ENCODE measurements at regions not wholly inside any gene's neighbourhood (a gene's known extent, or its start where the extent isn't known, plus 50 kb on each side); places are given as distances from the start of the nearest gene placed in this dataset.

DNA sequence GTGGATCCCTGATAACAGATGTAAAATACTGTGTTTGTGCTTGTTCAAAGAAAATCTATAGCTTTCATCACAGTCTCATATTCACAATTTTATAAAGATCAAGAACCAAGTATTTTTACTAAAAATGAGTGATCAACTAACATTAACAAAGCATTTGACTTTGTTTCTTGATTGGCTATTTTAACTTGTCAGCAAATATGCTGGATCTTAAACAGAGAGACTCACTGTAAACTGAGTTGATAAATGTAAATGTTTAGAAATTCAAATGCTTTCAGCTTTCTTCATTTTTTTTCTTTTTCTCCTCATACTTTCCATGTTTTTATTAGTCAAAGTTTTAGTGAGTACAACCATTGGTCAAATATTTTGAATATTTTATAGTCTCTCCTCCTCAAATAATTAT, 923.0 kb upstream of the NR2F2 start:
- Histone ChIP-seq H3K9me3 (no peaks in the 10 kb centered on the region), H3K27ac (no peak overlapping the region), H3K4me1 (no peaks in the 10 kb centered on the region), H3K4me3 (no peak overlapping the region), H3K36me3 (no peaks in the 10 kb centered on the region), H3K27me3 (no peaks in the 10 kb centered on the region)
- TF ChIP-seq CTCF (IDR thresholded peaks at IDR 0.05), result no peak
- TF ChIP-seq POLR2A (IDR thresholded peaks at IDR 0.05), result no peak
- intact Hi-C loops (cut with DNase I; ENCODE audit: low total_unique reads), result no loop called here
- DNase-seq, result no peak

GRCh38 chr15:95409211-95409610, 921.3 kb upstream of the NR2F2 start:
- TF ChIP-seq POLR2A (IDR thresholded peaks at IDR 0.05) (no peak), CTCF (IDR thresholded peaks at IDR 0.05) (no peak)
- H3K4me1 ChIP-seq, result no peaks in the 10 kb centered on the region
- no peaks in the 10 kb centered on the region for H3K36me3 ChIP-seq
- H3K27ac ChIP-seq, result no peak overlapping the region
- H3K27me3 ChIP-seq, result no peaks in the 10 kb centered on the region
- intact Hi-C loops (cut with DNase I; ENCODE audit: low total_unique reads), result no loop called here
- H3K9me3 ChIP-seq, result no peaks in the 10 kb centered on the region
- no peak for DNase-seq
- no peak overlapping the region for H3K4me3 ChIP-seq

DNA sequence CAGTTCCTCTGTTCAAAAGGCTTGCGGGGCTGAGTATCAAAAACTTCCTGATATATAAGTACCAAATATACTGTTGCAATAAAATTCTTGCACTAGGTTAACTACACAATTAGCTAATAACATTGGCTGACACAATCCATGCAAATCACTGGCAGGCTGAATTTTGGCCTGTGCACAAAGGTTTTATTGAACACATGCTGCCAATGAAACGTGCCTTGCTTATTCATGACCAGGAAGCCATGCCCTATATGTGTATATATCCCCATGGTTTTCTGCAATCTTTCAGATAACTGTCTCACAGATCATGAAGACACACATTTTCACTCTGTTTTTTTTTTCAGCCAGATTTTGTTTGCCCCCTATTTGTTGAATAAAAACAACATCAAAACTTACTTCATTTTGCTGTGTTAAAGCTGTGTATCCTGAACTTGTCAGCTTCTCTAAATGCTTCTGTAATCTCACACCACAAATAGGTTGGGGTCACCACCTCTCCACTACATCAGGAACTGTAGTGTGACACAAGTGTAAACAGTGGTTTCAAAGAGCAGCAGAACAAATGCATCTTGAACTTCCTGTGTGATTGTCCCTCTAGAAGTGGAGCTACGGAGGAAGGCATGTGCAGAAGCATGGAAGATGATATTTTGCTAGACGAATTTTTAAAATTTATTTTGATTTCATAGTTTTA, 920.7 kb upstream of the NR2F2 start:
- Histone ChIP-seq H3K27ac (no peak overlapping the region), H3K4me3 (no peak overlapping the region), H3K27me3 (no peaks in the 10 kb centered on the region), H3K36me3 (no peaks in the 10 kb centered on the region), H3K9me3 (no peaks in the 10 kb centered on the region), H3K4me1 (no peaks in the 10 kb centered on the region)
- intact Hi-C loops (cut with DNase I; ENCODE audit: low total_unique reads), result no loop called here
- DNase-seq, result no peak
- TF ChIP-seq CTCF (IDR thresholded peaks at IDR 0.05) (no peak), POLR2A (IDR thresholded peaks at IDR 0.05) (no peak)

DNA sequence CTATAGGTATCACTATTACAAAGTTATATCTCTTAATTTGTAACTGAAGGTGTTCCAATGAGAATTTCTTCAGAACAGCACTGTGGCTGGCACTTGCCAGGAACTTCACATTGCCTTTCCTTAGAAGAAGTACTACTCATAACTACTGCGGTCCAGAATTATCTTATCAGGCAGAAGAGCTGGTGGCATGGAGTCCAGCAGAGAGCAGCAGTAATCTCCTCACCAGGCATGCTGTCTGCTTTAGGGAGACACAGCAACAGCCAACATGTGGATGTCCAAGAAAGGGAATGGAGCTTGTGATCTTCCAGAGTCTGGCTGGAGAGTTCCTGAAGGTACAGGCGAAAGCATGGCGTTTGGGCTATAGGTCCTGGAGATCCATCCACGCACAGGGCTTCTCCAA, 919.7 kb upstream of the NR2F2 start:
- Histone ChIP-seq H3K9me3 (no peaks in the 10 kb centered on the region), H3K4me3 (no peak overlapping the region), H3K27ac (no peak overlapping the region), H3K36me3 (no peaks in the 10 kb centered on the region), H3K27me3 (no peaks in the 10 kb centered on the region), H3K4me1 (no peaks in the 10 kb centered on the region)
- TF ChIP-seq CTCF (IDR thresholded peaks at IDR 0.05) (no peak), POLR2A (IDR thresholded peaks at IDR 0.05) (no peak)
- intact Hi-C loops (cut with DNase I; ENCODE audit: low total_unique reads), result no loop called here
- DNase-seq, result no peak

- no peaks in the 10 kb centered on the region for H3K9me3 ChIP-seq
- peak overlapping the region in 1 of 2 donors; percentile 17 for H3K27ac ChIP-seq
- no peaks in the 10 kb centered on the region for H3K4me1 ChIP-seq
- no peaks in the 10 kb centered on the region for H3K36me3 ChIP-seq
- intact Hi-C loops (cut with DNase I; ENCODE audit: low total_unique reads), result no loop called here
- DNase-seq, result no peak
- TF ChIP-seq POLR2A (IDR thresholded peaks at IDR 0.05) (no peak), CTCF (IDR thresholded peaks at IDR 0.05) (no peak)
- H3K27me3 ChIP-seq, result no peaks in the 10 kb centered on the region
- no peak overlapping the region for H3K4me3 ChIP-seq
These were observed 913.9 kb upstream of the NR2F2 start for GRCh38 chr15:95416576-95416975.

Measured in uterus (tissue), 3 donors.